GM18868 (cell line): ENCODE measurements at regions not wholly inside any gene's neighbourhood (a gene's known extent, or its start where the extent isn't known, plus 50 kb on each side); places are given as distances from the start of the nearest gene placed in this dataset.
"Not testable (repeated sequence)": the region's sequence is repeated elsewhere in the genome, so short reads cannot be mapped to it uniquely, and the experiment has no call there.

ENCODE experiments used
- ATAC-seq: cut with Tn5 transposase; IDR thresholded peaks from one replicate; pipeline ENCODE4 v1.9.1; 2021; ENCODE audit warnings: mild to moderate bottlenecking, moderate library complexity; ENCODE audit not compliant: unreplicated experiment

DNA sequence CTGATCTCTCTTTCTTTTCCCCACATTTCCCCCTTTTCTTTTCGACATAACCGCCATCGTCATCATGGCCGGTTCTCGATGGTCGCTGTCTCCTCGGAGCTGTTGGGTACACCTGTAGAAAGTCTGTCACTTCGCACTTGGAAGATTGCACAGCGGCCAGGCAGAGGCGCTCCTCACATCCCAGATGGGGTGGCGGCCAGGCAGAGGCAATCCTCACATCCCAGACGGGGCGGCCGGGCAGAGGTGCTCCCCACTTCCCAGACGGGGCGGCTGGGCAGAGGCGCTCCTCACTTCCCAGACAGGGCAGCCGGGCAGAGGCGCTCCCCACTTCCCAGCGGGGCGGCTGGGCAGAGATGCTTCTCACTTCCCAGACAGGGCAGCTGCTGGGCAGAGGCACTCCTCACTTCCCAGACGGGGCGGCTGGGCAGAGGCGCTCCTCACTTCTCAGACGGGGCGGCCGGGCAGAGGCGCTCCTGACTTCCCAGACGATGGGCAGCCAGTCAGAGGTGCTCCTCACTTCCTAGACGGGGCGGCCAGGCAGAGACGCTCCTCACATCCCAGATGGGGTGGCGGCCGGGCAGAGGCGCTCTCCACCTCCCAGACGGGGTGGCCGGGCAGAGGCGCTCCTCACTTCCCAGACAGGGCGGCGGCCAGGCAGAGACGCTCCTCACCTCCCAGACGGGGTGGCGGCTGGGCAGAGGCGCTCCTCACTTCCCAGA lies 110.7 kb downstream of the C5orf15 start:
- not testable (repeated sequence) for ATAC-seq

DNA sequence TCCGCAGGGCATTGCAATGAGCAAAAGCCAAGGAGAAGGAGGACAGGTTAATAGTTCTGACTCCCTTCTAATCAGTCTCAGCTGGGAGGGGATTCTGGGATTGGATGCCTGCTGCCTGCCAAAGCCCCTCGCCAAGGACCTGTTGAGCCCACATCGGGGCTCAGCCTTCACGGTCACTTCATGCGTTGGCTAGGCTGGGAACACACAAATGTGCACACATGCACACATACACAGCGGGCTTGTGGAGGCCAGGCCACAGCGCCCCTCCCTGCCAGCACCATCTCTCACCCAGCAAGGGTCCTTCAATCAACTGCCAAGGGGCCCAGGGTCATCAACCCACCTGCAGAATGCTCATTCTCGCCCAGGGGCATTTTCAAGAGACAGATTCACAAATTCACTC lies 113.9 kb downstream of the C5orf15 start:
- ATAC-seq: no peak

GRCh38 chr5:133853646-133854365 lies 114.6 kb downstream of the C5orf15 start:
- no peak for ATAC-seq

DNA sequence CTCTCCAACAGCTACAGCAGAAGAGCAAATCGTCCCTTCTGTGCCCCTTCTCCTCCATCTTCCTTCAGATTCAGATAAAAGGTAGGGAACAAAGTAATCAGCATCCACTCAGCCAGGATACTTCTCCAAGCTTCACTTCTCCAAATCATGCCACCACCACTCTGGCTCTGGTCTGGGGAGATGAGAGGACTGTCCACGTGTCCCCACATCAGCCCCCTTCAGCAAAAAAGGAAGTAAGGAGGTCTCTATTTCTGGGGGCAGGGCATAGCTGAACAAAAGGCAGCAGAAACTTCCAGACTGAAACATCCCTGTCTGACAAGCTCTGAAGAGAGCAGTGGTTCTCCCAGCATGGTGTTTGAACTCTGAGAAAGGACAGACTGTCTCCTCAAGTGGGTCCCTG lies 116.9 kb downstream of the C5orf15 start:
- ATAC-seq: no peak

DNA sequence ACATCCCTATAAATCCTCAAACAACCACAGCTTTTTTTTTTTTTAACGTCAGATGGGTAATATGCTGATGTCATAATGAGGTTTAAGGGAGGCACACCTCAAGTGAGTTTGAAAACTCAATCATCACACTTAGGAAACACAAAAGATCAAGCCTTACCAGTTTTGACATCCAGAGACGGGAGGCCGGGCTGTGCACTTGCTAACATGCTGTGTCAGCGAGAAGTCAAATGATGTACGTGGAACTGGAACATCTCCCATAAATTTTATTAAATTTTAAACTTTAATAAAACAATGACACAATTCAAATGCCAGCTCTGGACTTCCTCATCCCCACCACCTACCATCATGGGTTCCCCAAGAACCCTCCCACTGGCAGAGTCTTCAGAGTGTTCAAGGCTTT lies 117.6 kb downstream of the C5orf15 start:
- no peak for ATAC-seq

DNA sequence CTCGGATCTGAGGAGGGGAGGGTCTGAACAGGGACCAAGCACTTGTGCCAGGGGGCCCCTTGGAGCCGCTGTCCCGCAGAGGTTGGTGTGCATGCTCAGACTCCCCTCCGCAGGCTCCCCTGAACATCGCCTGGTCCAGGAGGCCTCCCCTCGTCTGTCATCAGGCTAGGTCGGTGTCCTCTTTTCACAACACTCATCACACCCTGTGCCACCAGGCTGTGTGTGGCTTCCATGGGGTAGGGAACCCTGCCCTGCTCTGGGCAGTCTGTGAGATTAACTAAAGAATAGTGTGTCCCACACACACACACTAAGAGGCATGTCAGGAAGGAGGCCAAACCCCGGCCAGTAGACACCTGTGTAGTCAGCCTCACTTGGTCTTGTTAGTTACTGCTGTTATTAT lies 119.3 kb downstream of the C5orf15 start:
- ATAC-seq: no peak

DNA sequence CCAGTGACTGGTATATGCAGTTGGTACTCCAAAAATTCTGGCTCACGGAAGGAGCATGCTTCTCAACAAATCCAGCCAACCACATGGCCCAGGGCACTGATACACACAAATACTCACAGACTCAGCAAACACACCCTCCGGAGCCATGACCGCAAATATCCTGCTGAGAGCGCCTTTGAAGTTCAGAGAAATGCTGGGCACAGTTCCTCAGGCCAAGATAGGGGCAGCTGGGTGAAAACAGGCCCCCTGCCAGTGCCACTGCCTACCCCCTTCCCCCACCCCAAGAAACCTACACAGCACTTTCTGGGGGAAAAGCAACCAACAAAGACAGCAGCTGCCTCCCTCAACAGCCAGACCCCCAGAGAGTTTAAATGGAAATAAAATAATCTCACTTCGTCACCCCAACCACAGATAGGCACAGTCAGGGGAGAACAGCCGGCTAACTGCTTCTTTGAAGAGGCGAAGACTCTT lies 120.0 kb downstream of the C5orf15 start:
- no peak for ATAC-seq

DNA sequence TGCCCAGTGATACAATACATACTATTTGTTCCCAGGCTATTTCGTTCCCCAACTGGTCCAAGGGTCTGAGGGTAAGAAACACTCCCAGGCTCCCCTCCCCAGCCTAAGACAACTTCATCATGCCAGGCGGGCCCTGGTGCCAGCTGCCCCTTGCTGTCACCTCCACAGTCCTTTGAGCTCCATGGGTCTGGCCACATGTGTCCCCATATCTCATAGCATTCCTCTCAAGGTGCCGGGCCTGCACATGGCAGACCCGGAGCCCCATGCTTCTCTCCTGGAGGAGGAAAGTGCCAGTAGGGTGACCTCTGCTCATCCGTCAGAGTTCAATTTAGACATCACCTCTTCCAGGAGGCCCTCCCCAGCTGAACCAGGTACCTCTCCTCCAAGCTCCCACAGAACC lies 120.5 kb downstream of the C5orf15 start:
- no peak for ATAC-seq

DNA sequence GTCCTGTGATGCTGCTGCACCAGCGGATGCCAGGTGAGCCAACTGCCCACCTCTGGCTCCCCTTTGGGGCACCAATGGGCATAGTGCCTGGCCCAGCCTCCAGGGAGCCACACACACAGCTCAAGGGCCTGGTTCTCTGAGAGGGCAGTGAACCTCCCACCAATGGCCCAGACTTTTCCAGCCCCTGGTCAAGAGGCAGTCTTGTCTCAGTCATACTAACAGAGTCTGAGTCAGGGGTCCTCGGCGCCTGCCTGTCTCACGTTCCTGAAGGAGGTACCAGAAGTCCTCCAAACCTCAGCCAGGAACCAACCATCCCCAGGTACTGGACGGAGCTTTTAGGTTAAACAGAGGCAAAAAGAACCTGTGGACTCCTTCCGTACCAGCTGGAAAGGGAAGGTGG lies 121.1 kb downstream of the C5orf15 start:
- ATAC-seq: no peak

- no peak for ATAC-seq
Measured at GRCh38 chr5:133846478-133847226, 121.8 kb downstream of the C5orf15 start.

DNA sequence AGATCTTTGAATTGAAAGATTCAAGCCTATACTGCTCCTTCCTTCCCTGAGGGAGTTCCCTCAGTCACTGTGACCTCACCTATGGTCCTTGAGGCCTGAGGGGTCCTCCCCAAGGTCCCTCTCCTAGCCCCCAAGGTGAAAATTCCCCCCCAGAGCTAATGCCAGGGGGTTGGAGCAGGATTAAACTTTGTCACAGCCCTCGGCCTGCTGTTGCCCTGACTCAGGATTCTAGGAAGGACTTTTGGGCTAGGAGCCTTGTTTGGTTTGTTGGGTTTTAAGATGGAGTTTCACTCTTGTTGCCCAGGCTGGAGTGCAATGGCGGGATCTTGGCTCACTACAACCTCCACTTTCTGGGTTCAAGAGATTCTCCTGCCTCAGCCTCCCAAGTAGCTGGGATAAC lies 123.2 kb downstream of the C5orf15 start:
- ATAC-seq: no peak

DNA sequence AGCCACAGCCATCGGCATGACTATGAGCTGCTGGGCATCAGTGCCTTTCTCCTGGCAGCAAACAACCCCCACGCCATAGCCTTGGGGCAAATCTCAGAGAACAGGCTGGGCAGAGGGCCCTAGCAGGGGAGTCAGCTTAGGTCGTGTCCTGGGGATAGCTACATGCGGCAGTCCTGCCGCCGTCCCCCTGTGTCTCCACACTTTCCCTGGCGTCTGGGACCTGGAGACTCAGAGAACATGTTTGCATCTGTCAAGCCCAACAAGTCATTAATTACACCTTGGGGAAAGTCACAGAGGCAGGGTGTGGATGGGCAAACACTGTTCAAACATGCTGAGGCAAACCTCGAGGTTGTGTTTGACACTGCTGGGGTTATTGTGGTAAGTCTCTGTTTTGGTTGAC lies 123.6 kb downstream of the C5orf15 start:
- ATAC-seq: no peak

DNA sequence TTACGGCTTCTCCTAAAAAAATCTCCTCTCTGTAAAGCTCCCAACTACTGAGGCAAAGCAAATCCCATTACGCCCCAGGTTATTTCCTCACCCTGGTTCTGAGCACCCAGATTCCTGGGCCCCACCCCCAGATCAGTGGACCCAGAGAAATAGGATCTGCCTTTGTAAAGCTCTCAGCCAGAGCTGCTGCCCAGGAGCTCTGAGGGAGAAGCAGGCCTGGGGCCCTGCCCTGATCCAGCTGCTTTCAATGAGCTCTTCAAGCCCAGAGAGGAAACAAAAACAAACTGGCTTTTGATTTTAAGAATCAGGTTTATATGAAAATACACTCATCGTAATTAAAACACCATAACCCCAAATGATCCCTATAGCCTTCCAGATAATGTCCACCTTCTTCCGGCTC lies 124.5 kb downstream of the C5orf15 start:
- no peak for ATAC-seq

DNA sequence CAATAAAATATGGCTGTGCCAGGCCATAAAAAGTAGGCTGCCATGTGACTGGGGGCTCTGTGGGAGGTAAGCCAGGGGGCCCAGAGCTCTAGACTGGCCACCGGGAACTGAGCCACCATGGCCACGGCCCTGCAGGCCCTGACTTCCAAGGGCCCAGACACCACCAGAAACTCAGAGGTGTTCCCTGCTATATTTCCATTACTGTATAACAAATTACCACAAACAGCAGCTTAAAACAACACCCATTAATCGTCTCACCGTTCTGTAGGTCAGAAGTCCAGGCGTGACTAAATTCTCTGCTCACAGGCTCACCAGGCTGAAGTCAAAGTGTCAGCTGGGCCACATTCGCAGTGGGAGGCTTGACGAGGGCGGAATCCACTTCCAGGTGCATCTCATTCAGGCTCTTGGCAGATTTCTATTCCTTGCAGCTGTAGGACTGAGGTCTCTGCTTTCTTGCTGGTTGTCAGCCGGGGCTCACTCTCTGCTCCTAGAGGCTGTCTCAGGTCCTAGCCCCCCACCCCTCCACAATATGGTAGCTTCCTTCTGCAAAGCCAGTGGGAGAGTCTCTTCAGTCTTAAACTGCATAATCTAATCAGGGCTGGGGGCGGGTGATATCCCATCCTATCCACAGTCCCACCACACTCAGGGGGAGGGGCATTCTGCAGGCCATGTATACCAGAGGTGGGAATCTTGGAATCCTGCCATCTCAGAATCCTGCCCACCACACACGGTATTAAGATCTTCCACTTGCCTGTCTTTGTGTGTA lies 125.4 kb downstream of the C5orf15 start:
- ATAC-seq: no peak

DNA sequence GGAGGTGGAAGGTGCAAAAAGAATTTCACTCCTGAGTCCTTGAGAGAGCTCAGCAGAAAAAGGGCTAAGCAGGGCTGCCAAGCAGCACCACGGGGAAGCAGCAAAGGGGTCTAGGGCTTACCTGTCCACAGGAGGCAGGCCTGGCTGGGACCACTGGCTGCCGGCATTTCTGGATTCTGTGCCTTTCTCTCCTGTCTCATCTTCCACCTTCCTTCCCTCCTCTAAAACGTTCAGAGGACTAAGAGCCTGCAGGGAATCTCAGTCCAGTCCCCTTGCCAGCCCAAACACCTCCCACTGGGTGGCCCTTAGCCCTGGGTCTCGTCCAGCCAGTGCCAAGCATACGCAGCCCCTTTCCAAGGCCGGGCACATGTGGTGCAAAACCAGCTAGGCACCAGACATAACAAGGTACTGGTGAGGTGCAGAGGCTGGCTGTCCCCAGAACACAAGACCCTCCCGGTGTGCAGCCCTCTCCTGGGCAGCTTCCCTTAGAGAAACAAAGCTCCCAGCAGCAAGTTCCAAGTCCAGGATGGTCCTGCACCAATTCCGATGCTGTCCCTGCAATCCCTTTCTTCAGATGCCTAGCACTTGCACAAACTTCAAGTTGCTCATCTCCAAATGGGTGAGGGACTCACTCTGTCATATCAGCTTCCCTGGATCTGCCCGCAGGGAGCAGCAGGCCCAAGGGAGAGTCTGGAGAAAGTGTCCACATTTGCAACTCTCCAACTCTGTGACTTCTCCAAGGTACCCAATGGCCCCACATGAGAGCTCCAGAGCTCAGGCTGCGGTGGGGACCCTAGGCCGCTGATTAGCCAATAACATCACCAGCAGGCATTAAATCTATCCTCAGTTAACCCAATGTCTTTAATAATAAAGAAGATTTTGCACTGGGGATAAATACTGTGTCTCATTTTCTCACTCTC lies 126.3 kb downstream of the C5orf15 start:
- no peak for ATAC-seq

DNA sequence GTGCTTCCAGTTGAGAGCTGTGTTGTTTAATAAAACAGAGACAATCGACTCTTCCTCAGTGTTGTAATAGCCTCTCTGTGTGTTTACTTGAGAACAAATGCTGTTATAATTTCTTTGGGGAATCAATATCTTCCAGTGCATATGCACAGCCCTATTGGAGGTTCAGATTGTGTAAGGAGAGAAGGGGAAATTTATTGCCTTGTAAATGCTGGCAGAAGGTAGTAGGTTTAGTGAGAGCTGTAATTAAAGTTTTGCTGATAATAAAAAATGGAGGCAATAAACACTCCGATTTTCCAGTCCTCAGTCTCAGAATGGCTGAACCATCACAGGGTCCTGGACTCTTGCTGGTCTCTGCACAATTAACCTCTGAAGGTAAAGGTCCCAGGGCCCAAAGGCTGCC lies 128.3 kb downstream of the C5orf15 start:
- ATAC-seq: no peak

GRCh38 chr5:133839721-133840120 lies 128.7 kb downstream of the C5orf15 start:
- ATAC-seq: no peak

GRCh38 chr5:133839090-133839489 lies 129.3 kb downstream of the C5orf15 start:
- ATAC-seq: no peak

- ATAC-seq: no peak
Measured at GRCh38 chr5:133838286-133838685, 130.1 kb downstream of the C5orf15 start.
